Gastrocnemius medialis (tissue), 4 donors: ENCODE measurements at regions not wholly inside any gene's neighbourhood (a gene's known extent, or its start where the extent isn't known, plus 50 kb on each side); places are given as distances from the start of the nearest gene placed in this dataset.

Source experiments
- POLR2A ChIP-seq, 2 donors: fragments of 450-650 bp; IDR thresholded peaks; one replicate each; pipeline ENCODE4 v1.6.1; 2017; ENCODE audit warnings: antibody characterized with exemption in 2 of 2, mild to moderate bottlenecking in 2 of 2, moderate library complexity in 2 of 2
- TF ChIP-seq, protein P1 (sequence below), 5 experiments: fragments of 450-650 bp in 3 of 5; fragments of 200-600 bp in 2 of 5; sonication (generic) in 2 of 5; IDR thresholded peaks in 4 of 5; conservative IDR thresholded peaks in 1 of 5; 1 replicate in 4 of 5; 2 replicates in 1 of 5; pipeline ENCODE4 v1.5.1; 2016 to 2019; ENCODE audit warnings: antibody characterized with exemption in 5 of 5, mild to moderate bottlenecking in 3 of 5, moderate library complexity in 3 of 5

- TF ChIP-seq, protein P1, sequence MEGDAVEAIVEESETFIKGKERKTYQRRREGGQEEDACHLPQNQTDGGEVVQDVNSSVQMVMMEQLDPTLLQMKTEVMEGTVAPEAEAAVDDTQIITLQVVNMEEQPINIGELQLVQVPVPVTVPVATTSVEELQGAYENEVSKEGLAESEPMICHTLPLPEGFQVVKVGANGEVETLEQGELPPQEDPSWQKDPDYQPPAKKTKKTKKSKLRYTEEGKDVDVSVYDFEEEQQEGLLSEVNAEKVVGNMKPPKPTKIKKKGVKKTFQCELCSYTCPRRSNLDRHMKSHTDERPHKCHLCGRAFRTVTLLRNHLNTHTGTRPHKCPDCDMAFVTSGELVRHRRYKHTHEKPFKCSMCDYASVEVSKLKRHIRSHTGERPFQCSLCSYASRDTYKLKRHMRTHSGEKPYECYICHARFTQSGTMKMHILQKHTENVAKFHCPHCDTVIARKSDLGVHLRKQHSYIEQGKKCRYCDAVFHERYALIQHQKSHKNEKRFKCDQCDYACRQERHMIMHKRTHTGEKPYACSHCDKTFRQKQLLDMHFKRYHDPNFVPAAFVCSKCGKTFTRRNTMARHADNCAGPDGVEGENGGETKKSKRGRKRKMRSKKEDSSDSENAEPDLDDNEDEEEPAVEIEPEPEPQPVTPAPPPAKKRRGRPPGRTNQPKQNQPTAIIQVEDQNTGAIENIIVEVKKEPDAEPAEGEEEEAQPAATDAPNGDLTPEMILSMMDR (IDR thresholded peaks at IDR 0.05 in 4 of 5, conservative IDR thresholded peaks at IDR 0.05 in 1 of 5): no peak
- TF ChIP-seq POLR2A (IDR thresholded peaks at IDR 0.05): no peak
Measured at GRCh38 chr1:188986745-188987417, 1490.8 kb downstream of the BRINP3 start.
